ENCODE measurements at regions not wholly inside any gene's neighbourhood (a gene's known extent, or its start where the extent isn't known, plus 50 kb on each side); places are given as distances from the start of the nearest gene placed in this dataset.

GRCh38 chr9:32300373-32300772 is 84.1 kb upstream of the ACO1 start (continued):
- TF ChIP-seq CENPT (CRISPR knock-in tag; IDR thresholded peaks at IDR 0.05; ENCODE audit: low read depth), result no peak
- TF ChIP-seq ETV5 (CRISPR knock-in tag; IDR thresholded peaks at IDR 0.05; ENCODE audit: borderline replicate concordance), result peak; percentile 40; the same call in 1 of the 2 replicates
- peak; percentile 76 for TF ChIP-seq PPARG (CRISPR knock-in tag; conservative IDR thresholded peaks at IDR 0.05)
- no peak for TF ChIP-seq SMAD9 (CRISPR knock-in tag; IDR thresholded peaks at IDR 0.05)
- no peak for TF ChIP-seq TRAFD1 (CRISPR knock-in tag; IDR thresholded peaks at IDR 0.05; ENCODE audit: borderline replicate concordance)
- TF ChIP-seq KDM1A (CRISPR knock-in tag; IDR thresholded peaks at IDR 0.05), result no peak
- TF ChIP-seq ZZZ3 (CRISPR knock-in tag; IDR thresholded peaks at IDR 0.05; ENCODE audit: borderline replicate concordance), result no peak
- TF ChIP-seq ZFP62 (CRISPR knock-in tag; IDR thresholded peaks at IDR 0.05), result no peak
- no peak for TF ChIP-seq ZBTB21 (CRISPR knock-in tag; IDR thresholded peaks at IDR 0.05)
- TF ChIP-seq NCOA1 (CRISPR knock-in tag; IDR thresholded peaks at IDR 0.05), result no peak
- peak; percentile 62; the same call in 1 of the 2 replicates for TF ChIP-seq NR2F2 (IDR thresholded peaks at IDR 0.05; ENCODE audit: borderline replicate concordance, low read depth)
- no peak for TF ChIP-seq IKZF1 (IDR thresholded peaks at IDR 0.05)
- no peak for TF ChIP-seq AHR (CRISPR knock-in tag; IDR thresholded peaks at IDR 0.05)
- no peak for TF ChIP-seq JUN (CRISPR knock-in tag; IDR thresholded peaks at IDR 0.05)
- no peak for TF ChIP-seq ZNF296 (CRISPR knock-in tag; conservative IDR thresholded peaks at IDR 0.05)
- TF ChIP-seq BCL6 (CRISPR knock-in tag; IDR thresholded peaks at IDR 0.05), result peak; percentile 75
- no peak for TF ChIP-seq RNF2 (conservative IDR thresholded peaks at IDR 0.05; ENCODE audit: low read depth)
- TF ChIP-seq ZBTB7B (CRISPR knock-in tag; IDR thresholded peaks at IDR 0.05), result no peak
- peak; percentile 64; the same call in 1 of the 2 replicates for TF ChIP-seq EHMT2 (IDR thresholded peaks at IDR 0.05; ENCODE audit: borderline replicate concordance, low read depth, low read length)
- peak; percentile 29; the same call in 1 of the 2 replicates for TF ChIP-seq MIXL1 (CRISPR knock-in tag; IDR thresholded peaks at IDR 0.05)
- no peak for TF ChIP-seq ZNF777 (CRISPR knock-in tag; IDR thresholded peaks at IDR 0.05)
- TF ChIP-seq ASH2L (IDR thresholded peaks at IDR 0.05; ENCODE audit: insufficient read length, low read depth, low read length), result peak; percentile 44
- TF ChIP-seq KDM2A (CRISPR knock-in tag; IDR thresholded peaks at IDR 0.05; ENCODE audit: borderline replicate concordance, low read depth), result no peak
- TF ChIP-seq E2F2 (CRISPR knock-in tag; IDR thresholded peaks at IDR 0.05; ENCODE audit: borderline replicate concordance), result no peak
- no peak for TF ChIP-seq CEBPG (CRISPR knock-in tag; IDR thresholded peaks at IDR 0.05)
- no peak for TF ChIP-seq PLRG1 (conservative IDR thresholded peaks at IDR 0.05)
- no peak for TF ChIP-seq PTBP1 (IDR thresholded peaks at IDR 0.05; ENCODE audit: low read depth, low read length, poor library complexity, severe bottlenecking)
- no peak for TF ChIP-seq ZNF720 (CRISPR knock-in tag; IDR thresholded peaks at IDR 0.05)
- no peak for TF ChIP-seq PHF8 (CRISPR knock-in tag; IDR thresholded peaks at IDR 0.05)
- no peak for TF ChIP-seq ZSCAN9 (CRISPR knock-in tag; IDR thresholded peaks at IDR 0.05; ENCODE audit: borderline replicate concordance)
- TF ChIP-seq DNMT3B (CRISPR knock-in tag; conservative IDR thresholded peaks at IDR 0.05), result no peak
- 0 out of 2 replicates have a peak, but pooled peaks have one; percentile 16 for TF ChIP-seq ELF3 (CRISPR knock-in tag; IDR thresholded peaks at IDR 0.05)
- peak; percentile 20; the same call in 1 of the 2 replicates for TF ChIP-seq RARA (CRISPR knock-in tag; IDR thresholded peaks at IDR 0.05)
- TF ChIP-seq GZF1 (CRISPR knock-in tag; IDR thresholded peaks at IDR 0.05), result no peak
- no peak for TF ChIP-seq ZSCAN31 (CRISPR knock-in tag; IDR thresholded peaks at IDR 0.05; ENCODE audit: low read depth)
